Loucy (cell line): ENCODE measurements at regions not wholly inside any gene's neighbourhood (a gene's known extent, or its start where the extent isn't known, plus 50 kb on each side); places are given as distances from the start of the nearest gene placed in this dataset.

Experiments
- H2AFZ ChIP-seq: fragments of 200-600 bp; sonication (generic); 2 replicates; pipeline ENCODE4 v1.6.0; 2016; ENCODE audit warnings: antibody characterized with exemption, mild to moderate bottlenecking, low read length, moderate library complexity
- H3F3A ChIP-seq: fragments of 200-600 bp; 2 replicates; pipeline ENCODE4 v1.6.0; 2016; ENCODE audit warnings: antibody characterized with exemption, low read depth, mild to moderate bottlenecking
- H3K27me3 ChIP-seq: fragments of 200-600 bp; sonication (generic); 2 replicates; pipeline ENCODE4 v1.6.1; 2014; ENCODE audit warnings: low read length, mild to moderate bottlenecking; ENCODE audit not compliant: insufficient read depth, poor library complexity, severe bottlenecking
- H3K36me3 ChIP-seq: fragments of 200-600 bp; sonication (generic); 2 replicates; pipeline ENCODE4 v1.6.1; 2016; ENCODE audit warnings: low read length; ENCODE audit not compliant: insufficient read depth
- H3K4me1 ChIP-seq: fragments of 200-600 bp; sonication (generic); 2 replicates; pipeline ENCODE4 v1.5.1; 2014; ENCODE audit warnings: low read length, mild to moderate bottlenecking; ENCODE audit not compliant: insufficient read depth, poor library complexity, severe bottlenecking
- H3K4me2 ChIP-seq: fragments of 200-600 bp; sonication (generic); 2 replicates; pipeline ENCODE4 v1.6.0; 2014; ENCODE audit warnings: antibody characterized with exemption, low read length, low read depth, mild to moderate bottlenecking; ENCODE audit not compliant: poor library complexity, severe bottlenecking
- H3K4me3 ChIP-seq: fragments of 200-600 bp; sonication (generic); 2 replicates; pipeline ENCODE4 v1.5.1; 2014; ENCODE audit warnings: low read length, mild to moderate bottlenecking, mixed read lengths; ENCODE audit not compliant: poor library complexity, severe bottlenecking
- H3K79me2 ChIP-seq: fragments of 200-600 bp; sonication (generic); 2 replicates; pipeline ENCODE4 v1.6.1; 2014; ENCODE audit warnings: low read length; ENCODE audit not compliant: insufficient read depth
- H3K9ac ChIP-seq: fragments of 200-600 bp; sonication (generic); 2 replicates; pipeline ENCODE4 v1.6.0; 2014; ENCODE audit warnings: mild to moderate bottlenecking, low read depth, low read length, moderate library complexity; ENCODE audit not compliant: poor library complexity, severe bottlenecking
- H3K9me2 ChIP-seq: fragments of 200-600 bp; sonication (generic); replicated peaks from 2 replicates; pipeline ENCODE4 v1.6.1; 2016; ENCODE audit warnings: low read depth, low read length, mixed read lengths
- H3K9me3 ChIP-seq: fragments of 200-600 bp; sonication (generic); 2 replicates; pipeline ENCODE4 v1.6.1; 2014; ENCODE audit warnings: mild to moderate bottlenecking, antibody characterized with exemption, low read length, low read depth; ENCODE audit not compliant: insufficient read depth
- H4K20me1 ChIP-seq: fragments of 200-600 bp; sonication (generic); 2 replicates; pipeline ENCODE4 v1.6.0; 2014; ENCODE audit warnings: antibody characterized with exemption, low read length, mild to moderate bottlenecking; ENCODE audit not compliant: insufficient read depth, poor library complexity, severe bottlenecking
- CTCF ChIP-seq: fragments of 200-600 bp; sonication (generic); conservative IDR thresholded peaks from 2 replicates; pipeline ENCODE4 v1.5.1; 2014; ENCODE audit warnings: mild to moderate bottlenecking, antibody characterized with exemption, low read length
- EZH2phosphoT487 ChIP-seq: fragments of 200-600 bp; IDR thresholded peaks from 2 replicates; pipeline ENCODE4 v1.6.1; 2018; ENCODE audit warnings: antibody characterized with exemption, mild to moderate bottlenecking, moderate library complexity, borderline replicate concordance

DNA sequence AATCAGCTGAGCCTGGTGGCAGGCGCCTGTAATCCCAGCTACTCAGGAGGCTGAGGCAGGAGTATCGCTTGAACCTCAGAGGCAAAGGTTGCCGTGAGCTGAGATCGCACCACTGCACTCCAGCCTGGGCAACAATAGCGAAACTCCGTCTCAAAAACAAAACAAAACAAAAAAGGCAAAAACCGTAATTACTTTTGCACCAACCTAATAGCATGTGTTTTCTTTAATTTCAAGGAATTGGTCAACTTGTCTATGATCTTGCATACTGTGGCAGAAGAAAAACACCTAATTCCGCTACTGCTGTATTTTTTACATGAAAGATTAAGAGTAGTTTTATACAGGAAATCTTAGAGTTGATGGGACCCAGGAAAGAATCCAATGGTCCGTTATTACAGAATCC is 241.2 kb downstream of the COL4A1 start:
- no peaks in the 10 kb centered on the region for H3F3A ChIP-seq
- H3K9ac ChIP-seq, result no peak overlapping the region
- no peaks in the 10 kb centered on the region for H3K9me3 ChIP-seq
- no peaks in the 10 kb centered on the region for H4K20me1 ChIP-seq
- H3K4me2 ChIP-seq, result no peak overlapping the region
- H3K27me3 ChIP-seq, result no peaks in the 10 kb centered on the region
- no peak overlapping the region for H2AFZ ChIP-seq
- no peaks in the 10 kb centered on the region for H3K79me2 ChIP-seq
- no peaks in the 10 kb centered on the region for H3K9me2 ChIP-seq
- H3K4me3 ChIP-seq, result no peak overlapping the region
- no peaks in the 10 kb centered on the region for H3K36me3 ChIP-seq
- TF ChIP-seq EZH2phosphoT487 (no peak), CTCF (no peak)
- H3K4me1 ChIP-seq, result no peaks in the 10 kb centered on the region

- H2AFZ ChIP-seq, result no peak overlapping the region
These were observed 243.2 kb downstream of the COL4A1 start for GRCh38 chr13:110063490-110064421.

DNA sequence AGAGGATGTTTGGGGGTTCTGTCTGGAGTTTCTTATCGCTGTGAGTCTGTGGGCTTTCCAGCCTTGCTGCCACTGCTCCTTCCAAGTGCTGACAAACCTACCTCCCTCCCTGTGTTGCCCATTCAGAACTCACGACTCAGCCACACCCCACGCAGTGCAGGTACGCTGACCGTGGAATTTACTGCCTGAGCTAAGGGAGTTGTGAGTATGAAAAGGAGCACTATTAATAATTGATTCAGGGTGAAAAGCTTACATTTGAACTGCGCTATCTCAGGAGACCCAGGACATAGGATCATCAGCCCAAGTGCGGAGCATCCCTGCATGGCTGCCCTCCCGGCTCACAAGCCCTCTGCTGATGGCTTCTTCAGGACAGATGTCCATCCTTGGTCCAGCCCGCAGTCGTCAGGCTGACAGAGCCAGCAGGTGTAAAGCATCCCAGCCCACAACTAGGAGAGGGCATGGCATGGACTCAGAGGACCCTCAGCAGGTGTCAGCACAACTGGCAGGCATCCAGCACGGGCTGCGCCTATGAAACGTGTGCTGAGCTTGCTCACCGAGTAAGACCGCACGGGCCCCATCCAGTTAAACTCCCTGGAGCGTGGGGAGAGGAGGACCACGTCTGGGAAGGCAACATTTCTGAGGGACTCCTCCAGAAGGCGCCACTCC is 244.0 kb downstream of the COL4A1 start:
- Histone ChIP-seq H3K4me3 (no peak overlapping the region), H3K9me3 (no peaks in the 10 kb centered on the region), H3K9ac (no peak overlapping the region), H3K27me3 (no peaks in the 10 kb centered on the region), H3K9me2 (no peaks in the 10 kb centered on the region), H2AFZ (no peak overlapping the region), H4K20me1 (no peaks in the 10 kb centered on the region), H3K4me2 (no peak overlapping the region), H3K79me2 (no peaks in the 10 kb centered on the region), H3K4me1 (no peaks in the 10 kb centered on the region), H3K36me3 (no peaks in the 10 kb centered on the region), H3F3A (no peaks in the 10 kb centered on the region)
- TF ChIP-seq EZH2phosphoT487 (no peak), CTCF (no peak)

More at GRCh38 chr13:110063490-110064421, 243.2 kb downstream of the COL4A1 start:
- Histone ChIP-seq H3K79me2 (no peaks in the 10 kb centered on the region), H3K9me3 (no peaks in the 10 kb centered on the region), H3K27me3 (no peaks in the 10 kb centered on the region), H3K4me1 (no peaks in the 10 kb centered on the region), H3F3A (no peaks in the 10 kb centered on the region), H3K9me2 (no peaks in the 10 kb centered on the region), H3K4me3 (no peak overlapping the region), H3K36me3 (no peaks in the 10 kb centered on the region), H4K20me1 (no peaks in the 10 kb centered on the region), H3K9ac (no peak overlapping the region), H3K4me2 (no peak overlapping the region)
- TF ChIP-seq EZH2phosphoT487 (no peak), CTCF (no peak)
